H9 (cell line): ENCODE measurements at regions not wholly inside any gene's neighbourhood (a gene's known extent, or its start where the extent isn't known, plus 50 kb on each side); places are given as distances from the start of the nearest gene placed in this dataset.

Experiments used
- DNase-seq: peaks from one replicate; pipeline ENCODE4 v3.0.0-alpha.2; 2017
- H2AFZ ChIP-seq: one replicate; pipeline ENCODE4 v1.6.1; 2013; ENCODE audit warnings: mild to moderate bottlenecking, low read length, control low read depth, moderate library complexity
- H2AK5ac ChIP-seq: 2 replicates; pipeline ENCODE4 v1.6.1; 2013; ENCODE audit warnings: low read length, control low read depth, mixed read lengths; ENCODE audit not compliant: insufficient read length
- H2BK120ac ChIP-seq: one replicate; pipeline ENCODE4 v1.6.1; 2013; ENCODE audit warnings: low read depth, mild to moderate bottlenecking, low read length, control low read depth, inconsistent platforms; ENCODE audit not compliant: poor library complexity, severe bottlenecking
- H2BK12ac ChIP-seq: 2 replicates; pipeline ENCODE4 v1.6.1; 2013; ENCODE audit warnings: low read length, control low read depth, mixed read lengths, low read depth; ENCODE audit not compliant: insufficient read length
- H2BK15ac ChIP-seq: 2 replicates; pipeline ENCODE4 v1.6.1; 2013; ENCODE audit warnings: low read depth, low read length, control low read depth
- H2BK20ac ChIP-seq: one replicate; pipeline ENCODE4 v1.6.1; 2013; ENCODE audit warnings: low read depth, mild to moderate bottlenecking, low read length, control low read depth, inconsistent platforms; ENCODE audit not compliant: poor library complexity, severe bottlenecking
- H2BK5ac ChIP-seq: 2 replicates; pipeline ENCODE4 v1.6.1; 2013; ENCODE audit warnings: low read length, control low read depth, mixed read lengths; ENCODE audit not compliant: insufficient read length
- H3K14ac ChIP-seq: 2 replicates; pipeline ENCODE4 v1.6.1; 2013; ENCODE audit warnings: low read length, control low read depth; ENCODE audit not compliant: insufficient read depth
- H3K18ac ChIP-seq: 2 replicates; pipeline ENCODE4 v1.6.1; 2013; ENCODE audit warnings: low read depth, mild to moderate bottlenecking, mixed read lengths, low read length, control low read depth; ENCODE audit not compliant: insufficient read length
- H3K23ac ChIP-seq: 2 replicates; pipeline ENCODE4 v1.6.1; 2013; ENCODE audit warnings: low read length, control low read depth, mixed read lengths, low read depth; ENCODE audit not compliant: insufficient read length
- H3K23me2 ChIP-seq: 2 replicates; pipeline ENCODE4 v1.6.1; 2013; ENCODE audit warnings: low read depth, mild to moderate bottlenecking, mixed read lengths, low read length, control low read depth; ENCODE audit not compliant: insufficient read length, poor library complexity, severe bottlenecking
- H3K27ac ChIP-seq: 2 replicates; pipeline ENCODE4 v1.5.1; 2013; ENCODE audit warnings: low read length, control low read depth, mixed read lengths, low read depth; ENCODE audit not compliant: insufficient read length
- H3K27me3 ChIP-seq: 2 replicates; pipeline ENCODE4 v1.6.1; 2013; ENCODE audit warnings: low read length, control low read depth, inconsistent platforms; ENCODE audit not compliant: insufficient read depth
- H3K4ac ChIP-seq: 2 replicates; pipeline ENCODE4 v1.6.1; 2013; ENCODE audit warnings: low read depth, mild to moderate bottlenecking, control low read depth, inconsistent platforms, low read length, moderate library complexity
- H3K4me1 ChIP-seq: 2 replicates; pipeline ENCODE4 v1.6.1; 2013; ENCODE audit warnings: low read length, control low read depth, inconsistent platforms; ENCODE audit not compliant: insufficient read depth
- H3K4me2 ChIP-seq: 2 replicates; pipeline ENCODE4 v1.6.1; 2013; ENCODE audit warnings: low read length, control low read depth, mixed read lengths; ENCODE audit not compliant: insufficient read length, insufficient read depth
- H3K56ac ChIP-seq: 2 replicates; pipeline ENCODE4 v1.6.1; 2013; ENCODE audit warnings: low read depth, mild to moderate bottlenecking, mixed read lengths, low read length, control low read depth; ENCODE audit not compliant: insufficient read length
- H3K79me1 ChIP-seq: 2 replicates; pipeline ENCODE4 v1.6.1; 2013; ENCODE audit warnings: low read depth, mild to moderate bottlenecking, moderate library complexity, low read length, control low read depth, inconsistent platforms; ENCODE audit not compliant: insufficient read depth, poor library complexity, severe bottlenecking
- H3K79me2 ChIP-seq: 2 replicates; pipeline ENCODE4 v1.6.1; 2013; ENCODE audit warnings: low read length, control low read depth, inconsistent platforms; ENCODE audit not compliant: insufficient read depth
- H3K9ac ChIP-seq: 2 replicates; pipeline ENCODE4 v1.6.1; 2013; ENCODE audit warnings: low read length, control low read depth, mixed read lengths; ENCODE audit not compliant: insufficient read length; ENCODE audit errors: extremely low read depth
- H3K9me3 ChIP-seq: one replicate; pipeline ENCODE4 v1.6.1; 2013; ENCODE audit warnings: low read depth, low read length, inconsistent platforms; ENCODE audit not compliant: control insufficient read depth
- H3T11ph ChIP-seq: one replicate; pipeline ENCODE4 v1.6.1; 2013; ENCODE audit warnings: mild to moderate bottlenecking, low read length, control low read depth, inconsistent platforms
- H4K20me1 ChIP-seq: one replicate; pipeline ENCODE4 v1.6.1; 2013; ENCODE audit not compliant: control insufficient read depth, insufficient read length, insufficient read depth
- H4K5ac ChIP-seq: 2 replicates; pipeline ENCODE4 v1.6.1; 2013; ENCODE audit warnings: low read depth, mild to moderate bottlenecking, mixed read lengths, low read length, control low read depth; ENCODE audit not compliant: insufficient read length
- H4K8ac ChIP-seq: replicated peaks from 2 replicates; pipeline ENCODE4 v1.6.1; 2013; ENCODE audit warnings: low read length, control low read depth, mixed read lengths, low read depth; ENCODE audit not compliant: insufficient read length
- H4K91ac ChIP-seq: 2 replicates; pipeline ENCODE4 v1.6.1; 2013; ENCODE audit warnings: low read depth, mild to moderate bottlenecking, moderate library complexity, mixed read lengths, low read length, control low read depth; ENCODE audit not compliant: insufficient read length
- H3K27ac Mint-ChIP-seq, 3 experiments: 2 replicates in 2 of 3; 3 replicates in 1 of 3; pipeline ENCODE4 v1.8.0; 2020 to 2021; ENCODE audit warnings: mixed read lengths in 3 of 3, mild to moderate bottlenecking in 1 of 3, moderate library complexity in 1 of 3
- H3K27me3 Mint-ChIP-seq: 2 replicates; pipeline ENCODE4 v1.8.0; 2021; ENCODE audit warnings: low read depth, mild to moderate bottlenecking, moderate library complexity, mixed read lengths
- H3K36me3 Mint-ChIP-seq, 3 experiments: 2 replicates in 2 of 3; 3 replicates in 1 of 3; pipeline ENCODE4 v1.8.0; 2020 to 2021; ENCODE audit warnings: low read depth in 3 of 3, mixed read lengths in 3 of 3; ENCODE audit not compliant: insufficient read depth in 1 of 3
- H3K4me1 Mint-ChIP-seq, 2 experiments: 2 replicates each; pipeline ENCODE4 v1.8.0; 2020; ENCODE audit warnings: mixed read lengths in 2 of 2
- H3K4me3 Mint-ChIP-seq, 2 experiments: 2 replicates in 1 of 2; 3 replicates in 1 of 2; pipeline ENCODE4 v1.8.0; 2020 to 2021; ENCODE audit warnings: mild to moderate bottlenecking in 2 of 2, mixed read lengths in 2 of 2, moderate library complexity in 1 of 2
- H3K9me3 Mint-ChIP-seq, 2 experiments: 2 replicates in 1 of 2; 3 replicates in 1 of 2; pipeline ENCODE4 v1.8.0; 2020; ENCODE audit warnings: mild to moderate bottlenecking in 2 of 2, mixed read lengths in 2 of 2, moderate library complexity in 1 of 2
- CTCF ChIP-seq: fragments of 200-600 bp; sonication (generic); conservative IDR thresholded peaks from 3 replicates; pipeline ENCODE4 v1.8.0; 2021; ENCODE audit warnings: antibody characterized with exemption, mild to moderate bottlenecking
- WGBS: extraction: QIAGEN DNeasy Blood & Tissue Kit; methylation state at CpG from one replicate; pipeline ENCODE4 v1.1.7; 2013; ENCODE audit warnings: missing lambda C conversion rate, low lambda C conversion rate, mixed read lengths; ENCODE audit not compliant: insufficient read length; ENCODE audit errors: extremely low coverage; 5-methylcytosine and 5-hydroxymethylcytosine counted together

DNA sequence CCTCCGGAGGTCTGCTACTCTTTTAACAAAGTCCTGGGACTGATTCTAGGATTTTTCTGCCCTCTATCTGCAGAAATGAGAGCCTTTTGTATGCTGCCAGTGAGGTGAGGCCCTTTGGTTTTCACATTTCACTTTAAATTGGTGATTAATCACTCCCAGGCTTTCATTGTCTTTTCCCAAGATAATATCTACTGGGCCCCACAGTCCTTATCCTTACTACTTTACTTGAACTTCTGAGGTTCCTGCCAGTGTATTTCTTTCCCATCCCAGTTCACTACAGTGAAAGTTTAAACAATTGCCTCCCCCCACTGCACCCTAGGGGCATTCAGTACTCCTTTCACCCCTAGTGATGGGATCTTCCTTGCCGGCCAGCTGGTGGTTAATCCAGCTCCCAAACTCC, 127.4 kb upstream of the INHBA start:
- H3K4me3 Mint-ChIP-seq: no peak overlapping the region
- Histone ChIP-seq H2AFZ (no peak overlapping the region), H4K8ac (no peak overlapping the region), H3K27ac (no peak overlapping the region), H2BK15ac (no peak overlapping the region), H3K4ac (no peak overlapping the region), H3T11ph (no peak overlapping the region), H3K23me2 (no peaks in the 10 kb centered on the region), H3K79me2 (no peaks in the 10 kb centered on the region), H2BK120ac (no peak overlapping the region), H4K91ac (no peak overlapping the region), H3K9me3 (no peaks in the 10 kb centered on the region), H2BK12ac (no peak overlapping the region), H3K18ac (no peak overlapping the region), H3K56ac (no peak overlapping the region), H3K4me2 (no peak overlapping the region), H2BK5ac (no peak overlapping the region), H3K4me1 (peaks cover 2% of the 10 kb centered on the region), H3K9ac (no peak overlapping the region), H4K5ac (no peak overlapping the region), H3K23ac (no peak overlapping the region), H4K20me1 (no peaks in the 10 kb centered on the region), H3K14ac (no peak overlapping the region), H3K79me1 (no peaks in the 10 kb centered on the region), H2AK5ac (no peak overlapping the region), H2BK20ac (no peak overlapping the region), H3K27me3 (no peaks in the 10 kb centered on the region)
- peaks cover 0 to 17% (median 3%) of the 10 kb centered on the region in 3 experiments; a peak in 5 of 7 replicates for H3K36me3 Mint-ChIP-seq
- TF ChIP-seq CTCF: no peak
- no peak overlapping the region for H3K27ac Mint-ChIP-seq
- peaks cover 15 to 24% of the 10 kb centered on the region in 2 experiments for H3K9me3 Mint-ChIP-seq
- peaks cover 12 to 15% of the 10 kb centered on the region in 2 experiments for H3K4me1 Mint-ChIP-seq
- H3K27me3 Mint-ChIP-seq: peaks cover 46% of the 10 kb centered on the region
- no peak for DNase-seq
- WGBS: no CpG with 5 or more reads among the region's 2 CpGs
